Fibroblast of the aortic adventitia (primary cell): ENCODE measurements at regions not wholly inside any gene's neighbourhood (a gene's known extent, or its start where the extent isn't known, plus 50 kb on each side); places are given as distances from the start of the nearest gene placed in this dataset.

ENCODE experiments used
- DNase-seq: peaks from one replicate; pipeline ENCODE4 v3.0.0-alpha.2; 2010; ENCODE audit warnings: low read depth
- H3K4me3 ChIP-seq: 2 replicates; pipeline ENCODE4 v1.5.1; 2011; ENCODE audit warnings: low read depth, mild to moderate bottlenecking, control low read depth, low read length, moderate library complexity
- TF ChIP-seq, protein P1 (sequence below): IDR thresholded peaks from 2 replicates; pipeline ENCODE4 v1.5.1; 2011; ENCODE audit warnings: mild to moderate bottlenecking, low read length, control low read depth, inconsistent platforms; ENCODE audit not compliant: insufficient read depth

DNA sequence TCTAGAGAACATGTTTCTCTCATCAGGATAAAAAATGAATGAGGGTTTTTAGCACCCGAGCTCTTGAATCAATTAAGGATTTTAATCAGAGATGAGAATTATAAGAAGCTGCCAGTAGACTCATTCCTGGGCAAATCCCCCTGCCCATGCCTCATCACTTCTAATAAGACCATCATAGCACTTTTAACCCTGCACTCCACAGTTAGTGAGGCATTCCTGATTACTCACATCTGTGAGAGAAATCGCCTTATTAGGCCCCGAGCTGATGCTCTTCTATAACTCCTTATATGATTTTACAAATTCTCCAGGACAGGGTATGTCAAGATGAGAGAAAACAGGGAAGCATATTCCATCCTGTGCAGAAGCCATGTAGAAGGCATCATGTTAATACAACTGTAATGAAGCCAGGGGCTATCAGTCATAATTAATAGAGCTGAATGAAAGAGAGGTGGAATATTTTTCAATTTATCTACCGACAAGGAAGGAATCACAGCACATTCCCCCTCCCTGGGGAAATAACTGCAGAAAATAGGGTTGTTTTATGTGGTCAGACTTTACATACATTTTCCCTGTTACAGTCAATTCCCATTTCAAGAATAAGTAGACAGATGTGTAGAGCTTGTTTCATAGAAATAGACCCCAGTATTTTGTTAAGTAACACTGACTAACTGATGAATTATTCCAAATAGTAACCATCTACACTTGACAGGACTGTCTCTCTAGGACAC lies 272.7 kb downstream of the HHIPL2 start:
- no peak for DNase-seq
- no peak overlapping the region for H3K4me3 ChIP-seq
- TF ChIP-seq, protein P1, sequence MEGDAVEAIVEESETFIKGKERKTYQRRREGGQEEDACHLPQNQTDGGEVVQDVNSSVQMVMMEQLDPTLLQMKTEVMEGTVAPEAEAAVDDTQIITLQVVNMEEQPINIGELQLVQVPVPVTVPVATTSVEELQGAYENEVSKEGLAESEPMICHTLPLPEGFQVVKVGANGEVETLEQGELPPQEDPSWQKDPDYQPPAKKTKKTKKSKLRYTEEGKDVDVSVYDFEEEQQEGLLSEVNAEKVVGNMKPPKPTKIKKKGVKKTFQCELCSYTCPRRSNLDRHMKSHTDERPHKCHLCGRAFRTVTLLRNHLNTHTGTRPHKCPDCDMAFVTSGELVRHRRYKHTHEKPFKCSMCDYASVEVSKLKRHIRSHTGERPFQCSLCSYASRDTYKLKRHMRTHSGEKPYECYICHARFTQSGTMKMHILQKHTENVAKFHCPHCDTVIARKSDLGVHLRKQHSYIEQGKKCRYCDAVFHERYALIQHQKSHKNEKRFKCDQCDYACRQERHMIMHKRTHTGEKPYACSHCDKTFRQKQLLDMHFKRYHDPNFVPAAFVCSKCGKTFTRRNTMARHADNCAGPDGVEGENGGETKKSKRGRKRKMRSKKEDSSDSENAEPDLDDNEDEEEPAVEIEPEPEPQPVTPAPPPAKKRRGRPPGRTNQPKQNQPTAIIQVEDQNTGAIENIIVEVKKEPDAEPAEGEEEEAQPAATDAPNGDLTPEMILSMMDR, result no peak

DNA sequence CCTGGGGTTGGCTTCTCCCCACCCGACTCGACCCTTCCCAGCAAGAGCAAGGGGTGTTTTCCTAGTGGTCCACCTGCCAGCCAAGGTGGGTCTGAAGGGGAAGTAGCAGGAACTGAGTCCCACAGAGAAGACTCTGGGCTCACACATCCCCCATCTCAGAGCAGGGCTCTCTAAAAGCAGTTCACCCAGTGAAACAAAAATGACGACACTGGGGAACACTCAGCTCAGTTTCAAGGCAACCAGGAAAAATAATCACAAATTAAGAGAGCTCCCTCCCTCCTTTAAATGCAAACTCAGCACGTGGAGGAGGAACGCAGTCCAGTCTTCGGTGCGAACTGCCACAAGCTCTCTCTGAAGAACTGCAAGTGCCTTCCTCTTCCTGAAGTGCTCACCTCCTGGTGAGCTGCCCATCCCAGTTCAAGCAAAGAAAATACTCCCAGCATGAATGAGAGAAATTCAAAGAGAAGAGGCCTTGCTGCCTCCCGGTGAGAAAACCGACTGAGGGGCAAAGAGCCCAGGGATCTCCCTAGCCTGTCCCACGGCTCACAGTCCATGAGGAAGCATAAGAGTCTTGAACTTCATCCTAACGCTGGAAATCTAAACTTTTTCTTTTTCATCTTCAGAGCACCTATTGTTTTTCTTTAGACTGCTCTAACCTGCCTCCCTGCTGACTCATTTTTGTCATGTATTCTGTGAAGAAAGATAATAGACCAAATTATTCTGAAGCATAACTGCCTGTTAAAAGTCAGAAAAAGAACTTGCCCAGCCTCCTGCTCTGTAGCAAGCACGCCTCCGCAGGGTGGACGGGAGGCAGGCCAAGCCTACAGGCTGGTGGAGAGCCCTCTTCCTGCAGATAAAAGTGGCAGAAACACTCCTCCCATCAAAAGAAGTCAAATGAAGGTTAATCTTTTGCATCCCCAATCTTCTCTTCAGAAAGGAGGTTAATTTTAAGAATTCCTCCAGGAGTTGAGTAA lies 281.4 kb downstream of the HHIPL2 start:
- TF ChIP-seq, protein P1, result no peak
- DNase-seq, result no peak
- no peak overlapping the region for H3K4me3 ChIP-seq

DNA sequence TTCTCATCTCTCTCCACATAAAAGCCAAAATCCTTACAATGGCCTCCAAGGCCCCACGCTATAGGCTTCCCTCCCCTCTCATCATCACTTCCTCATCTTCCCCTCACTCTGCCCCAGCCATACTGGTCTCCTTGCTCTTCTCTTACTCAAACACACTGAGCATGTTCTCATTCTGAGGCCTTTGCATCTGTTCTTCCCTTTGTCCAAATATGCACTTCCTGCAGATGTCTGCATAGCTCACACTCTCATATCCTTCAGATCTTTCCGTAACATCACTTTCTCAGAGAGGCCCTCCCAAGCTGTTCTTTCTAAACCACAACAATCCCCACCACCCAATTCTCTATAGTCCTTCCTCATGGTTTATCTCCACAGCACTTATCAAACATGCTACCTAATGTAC lies 284.1 kb downstream of the HHIPL2 start:
- DNase-seq, result no peak
- TF ChIP-seq, protein P1, result no peak
- H3K4me3 ChIP-seq, result no peak overlapping the region

DNA sequence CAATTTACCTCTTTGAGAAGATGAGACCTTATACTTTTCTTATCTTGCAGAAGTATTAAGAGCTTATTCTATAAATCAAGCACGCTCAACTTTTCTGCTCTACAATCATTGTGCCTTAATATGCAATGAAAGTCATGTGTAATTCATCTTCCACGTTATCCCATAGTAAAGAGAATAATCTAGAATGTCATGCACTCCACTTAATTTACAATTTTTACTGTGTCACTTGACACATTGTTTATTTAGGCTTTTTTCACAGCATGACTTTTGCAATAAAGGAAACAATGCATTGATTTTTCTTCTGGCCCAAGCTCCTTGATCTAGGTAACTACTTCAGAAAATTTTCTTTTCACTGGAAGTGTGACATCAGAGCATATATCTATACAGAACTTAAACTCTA lies 290.9 kb downstream of the HHIPL2 start:
- TF ChIP-seq, protein P1, result no peak
- no peak for DNase-seq
- no peak overlapping the region for H3K4me3 ChIP-seq

DNA sequence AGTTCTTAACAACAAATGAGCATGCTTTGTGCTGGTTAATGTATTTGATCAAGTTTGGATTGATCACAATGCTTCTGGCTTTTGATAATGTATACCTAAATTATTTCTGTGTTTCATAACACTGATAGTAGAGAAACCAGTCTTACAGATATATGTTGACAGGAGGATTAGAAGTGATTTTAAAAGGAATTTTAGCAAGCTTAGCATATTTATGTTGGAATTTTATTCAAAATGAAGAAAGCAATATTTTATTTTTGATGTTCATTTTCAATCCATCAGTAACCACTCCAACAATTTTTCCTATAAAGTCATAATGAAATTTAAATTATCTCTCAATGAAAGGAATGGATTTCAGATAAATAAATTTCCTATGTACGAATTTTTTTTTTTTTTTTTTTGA lies 291.8 kb downstream of the HHIPL2 start:
- TF ChIP-seq, protein P1, result no peak
- DNase-seq, result no peak
- no peak overlapping the region for H3K4me3 ChIP-seq

DNA sequence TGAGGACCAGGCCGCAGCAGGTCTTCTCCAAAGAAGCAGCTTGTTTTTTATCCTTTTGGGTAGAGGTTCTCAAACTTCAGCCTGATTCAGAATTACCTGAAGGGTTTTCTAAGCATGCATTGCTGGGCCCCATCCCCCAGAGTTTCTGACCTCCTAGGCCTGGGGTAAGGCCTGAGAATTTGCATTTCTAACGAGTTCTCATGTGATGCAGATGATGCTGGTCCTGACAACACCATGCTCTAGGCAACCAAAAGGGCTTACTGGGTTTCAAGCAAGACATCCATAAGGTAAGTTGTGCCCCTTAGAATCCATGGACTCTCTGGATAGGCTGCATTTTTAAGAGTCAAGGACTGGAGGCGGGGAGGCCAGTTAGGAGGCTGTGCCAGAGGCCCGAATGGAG lies 295.1 kb downstream of the HHIPL2 start:
- TF ChIP-seq, protein P1, result no peak
- H3K4me3 ChIP-seq, result no peak overlapping the region
- no peak for DNase-seq
